ENCODE measurements at regions not wholly inside any gene's neighbourhood (a gene's known extent, or its start where the extent isn't known, plus 50 kb on each side); places are given as distances from the start of the nearest gene placed in this dataset.
A peak's percentile ranks its signal among the peaks of the same experiment; 100 is the strongest.

DNA sequence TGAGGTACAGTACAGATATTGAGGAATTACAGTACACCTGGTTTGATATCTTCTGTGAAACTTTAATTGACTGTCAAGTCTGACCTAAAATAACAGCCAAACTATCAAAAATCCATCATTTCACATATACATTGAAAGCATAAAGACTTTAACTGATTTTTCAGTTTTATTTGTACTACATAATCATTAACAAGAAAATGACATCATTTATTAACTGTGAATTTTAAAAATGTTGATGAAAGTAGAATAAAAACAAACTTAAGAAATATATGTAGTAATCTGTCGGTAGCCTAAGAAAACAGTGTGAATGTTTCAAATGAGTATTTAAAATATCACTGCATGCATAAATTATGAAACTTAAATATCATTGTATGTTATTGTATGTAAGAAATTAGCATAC, 836.7 kb upstream of the GHITM start:
- H3K4me3 ChIP-seq (replicated peaks in 1 of 2; ENCODE audit: low read depth in 2 of 2, low read length in 2 of 2), result no peak overlapping the region
- TF ChIP-seq, protein P1, sequence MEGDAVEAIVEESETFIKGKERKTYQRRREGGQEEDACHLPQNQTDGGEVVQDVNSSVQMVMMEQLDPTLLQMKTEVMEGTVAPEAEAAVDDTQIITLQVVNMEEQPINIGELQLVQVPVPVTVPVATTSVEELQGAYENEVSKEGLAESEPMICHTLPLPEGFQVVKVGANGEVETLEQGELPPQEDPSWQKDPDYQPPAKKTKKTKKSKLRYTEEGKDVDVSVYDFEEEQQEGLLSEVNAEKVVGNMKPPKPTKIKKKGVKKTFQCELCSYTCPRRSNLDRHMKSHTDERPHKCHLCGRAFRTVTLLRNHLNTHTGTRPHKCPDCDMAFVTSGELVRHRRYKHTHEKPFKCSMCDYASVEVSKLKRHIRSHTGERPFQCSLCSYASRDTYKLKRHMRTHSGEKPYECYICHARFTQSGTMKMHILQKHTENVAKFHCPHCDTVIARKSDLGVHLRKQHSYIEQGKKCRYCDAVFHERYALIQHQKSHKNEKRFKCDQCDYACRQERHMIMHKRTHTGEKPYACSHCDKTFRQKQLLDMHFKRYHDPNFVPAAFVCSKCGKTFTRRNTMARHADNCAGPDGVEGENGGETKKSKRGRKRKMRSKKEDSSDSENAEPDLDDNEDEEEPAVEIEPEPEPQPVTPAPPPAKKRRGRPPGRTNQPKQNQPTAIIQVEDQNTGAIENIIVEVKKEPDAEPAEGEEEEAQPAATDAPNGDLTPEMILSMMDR (IDR thresholded peaks at IDR 0.05; ENCODE audit: low read depth, low read length), result no peak
- no peak for DNase-seq (ENCODE audit: low read depth in 2 of 2)

DNA sequence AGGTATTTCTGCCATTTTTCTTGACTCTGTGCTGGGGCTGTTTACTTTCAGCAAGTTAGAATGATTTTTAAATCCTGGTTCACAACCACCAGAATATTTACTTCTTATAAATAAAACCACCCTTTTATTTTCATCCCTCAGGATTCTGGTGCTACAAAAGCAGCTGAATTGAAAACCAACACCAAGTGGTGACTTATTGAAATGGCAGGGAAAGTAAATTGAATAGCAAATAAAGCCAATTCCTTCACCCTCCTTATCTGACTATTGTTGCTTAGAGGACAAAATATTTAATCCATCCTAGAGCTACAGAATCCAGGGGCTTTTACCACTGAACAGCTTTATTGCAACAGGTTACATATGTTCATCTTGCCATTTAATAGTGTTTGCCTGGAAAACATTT, 828.6 kb upstream of the GHITM start:
- no peak for DNase-seq (ENCODE audit: low read depth in 2 of 2)
- TF ChIP-seq, protein P1 (IDR thresholded peaks at IDR 0.05; ENCODE audit: low read depth, low read length), result no peak
- H3K4me3 ChIP-seq (replicated peaks in 1 of 2; ENCODE audit: low read depth in 2 of 2, low read length in 2 of 2), result no peak overlapping the region

DNA sequence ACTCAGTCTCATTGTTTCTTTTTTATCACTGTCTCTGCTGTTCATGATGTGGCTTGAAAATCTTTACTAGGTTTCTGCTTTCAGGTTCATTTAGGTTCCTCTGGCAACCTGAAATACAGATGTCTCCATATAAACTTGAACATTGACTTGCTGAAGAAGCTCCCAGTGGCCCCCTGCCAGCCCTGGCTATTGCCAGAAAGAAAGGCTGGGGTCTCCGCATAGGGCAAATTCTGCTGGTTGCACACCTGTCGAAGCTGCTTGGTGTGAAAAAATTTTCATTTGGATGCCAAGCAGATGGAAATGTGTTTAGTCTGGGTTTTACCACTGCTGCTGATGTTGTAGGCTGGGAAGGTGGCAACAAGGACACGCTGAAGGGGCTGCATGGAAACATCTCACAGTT, 826.7 kb upstream of the GHITM start:
- no peak for DNase-seq (ENCODE audit: low read depth in 2 of 2)
- no peak overlapping the region for H3K4me3 ChIP-seq (replicated peaks in 1 of 2; ENCODE audit: low read depth in 2 of 2, low read length in 2 of 2)
- TF ChIP-seq, protein P1 (IDR thresholded peaks at IDR 0.05; ENCODE audit: low read depth, low read length), result no peak

DNA sequence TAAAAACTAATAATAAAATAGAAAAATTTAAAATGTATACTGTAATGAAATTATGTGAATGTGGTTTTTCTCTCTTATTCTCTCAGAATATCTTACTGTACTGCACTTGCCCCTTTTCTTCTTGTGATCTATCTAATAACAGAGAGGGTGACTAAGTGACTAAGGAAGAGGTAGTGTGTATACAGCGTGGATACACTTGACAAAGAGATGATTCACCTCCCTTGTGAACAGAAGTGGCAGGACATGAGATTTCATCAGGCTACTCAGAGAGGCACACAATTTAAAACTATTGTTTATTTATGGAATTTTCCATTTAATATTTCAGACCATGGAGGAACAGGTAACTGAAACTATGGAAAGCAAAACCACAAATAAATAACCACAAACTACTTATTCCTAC, 806.6 kb upstream of the GHITM start:
- TF ChIP-seq, protein P1 (IDR thresholded peaks at IDR 0.05; ENCODE audit: low read depth, low read length), result no peak
- no peak overlapping the region for H3K4me3 ChIP-seq (replicated peaks in 1 of 2; ENCODE audit: low read depth in 2 of 2, low read length in 2 of 2)
- DNase-seq (ENCODE audit: low read depth in 2 of 2), result peak; percentile 4 to 14

DNA sequence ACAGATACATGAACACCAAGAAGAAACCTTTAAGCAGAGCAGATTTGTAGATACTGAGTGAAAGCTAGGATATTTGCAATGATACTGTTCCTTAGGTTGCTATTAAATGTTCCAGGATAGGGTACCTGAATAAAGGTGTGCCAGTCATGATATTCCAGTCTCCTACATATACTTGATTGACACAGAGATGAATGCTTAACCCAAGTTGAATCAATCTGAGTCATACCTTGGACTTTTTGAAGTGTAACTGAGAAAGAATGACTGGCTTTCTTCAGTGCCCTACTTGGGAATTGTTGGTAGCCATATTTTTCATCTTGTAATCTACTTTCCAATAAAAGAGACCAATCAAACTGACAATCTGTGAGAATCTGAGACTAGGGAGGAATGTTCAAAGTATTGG, 805.7 kb upstream of the GHITM start:
- H3K4me3 ChIP-seq (replicated peaks in 1 of 2; ENCODE audit: low read depth in 2 of 2, low read length in 2 of 2), result no peak overlapping the region
- no peak for DNase-seq (ENCODE audit: low read depth in 2 of 2)
- TF ChIP-seq, protein P1 (IDR thresholded peaks at IDR 0.05; ENCODE audit: low read depth, low read length), result no peak

DNA sequence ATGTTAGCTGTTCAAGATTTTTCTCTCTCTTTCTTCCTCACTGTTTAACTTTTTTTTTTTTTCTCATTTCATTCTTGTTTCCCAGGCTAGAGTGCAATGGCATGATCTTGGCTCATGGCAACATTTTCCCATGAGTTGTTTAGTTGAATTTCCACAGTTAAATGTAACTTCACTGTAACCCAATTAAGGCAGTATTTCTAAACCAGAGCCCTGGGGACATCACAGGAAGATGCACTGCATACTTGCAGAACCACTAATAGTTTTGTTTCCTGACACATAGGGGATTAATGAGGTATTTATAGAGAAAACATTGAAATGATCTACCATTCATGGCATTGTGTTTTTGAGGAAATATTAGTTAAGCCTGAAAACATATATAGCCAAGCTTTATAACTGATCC, 795.6 kb upstream of the GHITM start:
- peak; percentile 38 to 48 for DNase-seq (ENCODE audit: low read depth in 2 of 2)
- H3K4me3 ChIP-seq (replicated peaks in 1 of 2; ENCODE audit: low read depth in 2 of 2, low read length in 2 of 2), result no peak overlapping the region
- TF ChIP-seq, protein P1 (IDR thresholded peaks at IDR 0.05; ENCODE audit: low read depth, low read length), result no peak

DNA sequence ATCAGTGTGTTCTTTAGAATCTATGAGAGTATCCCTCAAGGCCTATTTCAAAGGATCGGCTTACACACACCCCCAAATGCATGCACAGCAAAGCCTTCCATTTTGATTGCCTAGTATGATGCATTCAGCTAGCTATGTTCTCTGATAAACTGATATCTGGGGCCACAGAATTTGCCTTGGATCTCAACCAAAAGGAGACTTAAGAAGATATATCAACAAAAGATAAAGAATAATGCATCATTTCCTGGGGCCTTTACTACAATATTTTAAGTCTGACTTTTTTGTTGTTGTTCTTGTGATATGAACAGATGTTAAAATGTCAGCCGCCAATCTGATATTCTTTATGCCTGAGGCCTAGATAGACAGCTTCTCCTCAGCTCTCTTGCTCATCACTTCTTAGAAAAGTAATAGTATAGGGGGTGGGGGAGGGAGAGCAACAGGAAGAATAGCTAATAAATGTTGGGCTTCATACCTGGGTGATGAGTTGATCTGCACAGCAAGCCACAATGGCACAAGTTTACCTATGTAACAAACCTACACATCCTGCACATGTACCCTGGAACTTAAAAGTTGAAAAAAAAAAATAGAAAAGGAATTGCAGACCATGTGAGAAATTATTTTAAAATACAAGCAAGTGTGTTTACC, 792.9 kb upstream of the GHITM start:
- no peak overlapping the region for H3K4me3 ChIP-seq (replicated peaks in 1 of 2; ENCODE audit: low read depth in 2 of 2, low read length in 2 of 2)
- DNase-seq (ENCODE audit: low read depth in 2 of 2), result peak; percentile 14 to 44
- TF ChIP-seq, protein P1 (IDR thresholded peaks at IDR 0.05; ENCODE audit: low read depth, low read length), result no peak

Data from cardiac fibroblast (primary cell).